Transverse colon (tissue), 4 donors: ENCODE measurements at regions not wholly inside any gene's neighbourhood (a gene's known extent, or its start where the extent isn't known, plus 50 kb on each side); places are given as distances from the start of the nearest gene placed in this dataset.

Experiments used
- DNase-seq: peaks from one replicate; pipeline ENCODE4 v3.0.0-alpha.2; 2019
- H3K27ac ChIP-seq, 4 donors: fragments of 200-600 bp; sonication (generic); 2 replicates each; pipeline ENCODE4 v1.5.1; 2016 to 2018; ENCODE audit warnings: inconsistent platforms in 4 of 4
- H3K27me3 ChIP-seq: fragments of 200-600 bp; sonication (generic); 2 replicates; pipeline ENCODE4 v1.5.1; 2017; ENCODE audit warnings: inconsistent platforms
- H3K36me3 ChIP-seq, 4 donors: fragments of 200-600 bp; sonication (generic); 2 replicates each; pipeline ENCODE4 v1.5.1; 2017 to 2019; ENCODE audit warnings: inconsistent platforms in 4 of 4
- H3K4me1 ChIP-seq, 4 donors: fragments of 200-600 bp; sonication (generic); 2 replicates each; pipeline ENCODE4 v1.5.1; 2017 to 2020; ENCODE audit warnings: inconsistent platforms in 4 of 4
- H3K4me3 ChIP-seq, 4 donors: fragments of 200-600 bp; sonication (generic); 1 replicate in 1 of 4; 2 replicates in 3 of 4; pipeline versions ENCODE4 v1.5.1 to v1.6.1; 2017 to 2019; ENCODE audit warnings: inconsistent platforms in 4 of 4
- H3K9me3 ChIP-seq, 2 donors: fragments of 200-600 bp; sonication (generic); 2 replicates each; pipeline ENCODE4 v1.5.1; 2017 to 2019; ENCODE audit warnings: inconsistent platforms in 2 of 2
- EP300 ChIP-seq: sonication (generic); formaldehyde crosslinking; IDR thresholded peaks from one replicate; pipeline ENCODE4 v1.6.1; 2017; ENCODE audit warnings: antibody characterized with exemption, low read depth
- POLR2A ChIP-seq: fragments of 450-650 bp; IDR thresholded peaks from one replicate; pipeline ENCODE4 v1.6.1; 2016; ENCODE audit warnings: antibody characterized with exemption, mild to moderate bottlenecking, moderate library complexity
- POLR2AphosphoS5 ChIP-seq, 3 donors: sonication (generic); formaldehyde crosslinking; IDR thresholded peaks; one replicate each; pipeline ENCODE4 v1.6.1; 2016; ENCODE audit warnings: antibody characterized with exemption in 3 of 3
- WGBS, 2 donors: methylation state at CpG; one replicate each; pipeline ENCODE4 v1.1.5; 2018; ENCODE audit warnings: low coverage in 1 of 2; 5-methylcytosine and 5-hydroxymethylcytosine counted together
- in situ Hi-C, 4 donors: fragments of 200-750 bp; cut with MboI; loops; one replicate each; pipeline versions ENCODE4 v1.15.0 to v1.15.1; 2017; ENCODE audit warnings: low sequenced_read_pairs in 3 of 4, low pct_ligation_motif_present in 1 of 4, low pct_unique_long_range_greater_than_20kb in 1 of 4
- intact Hi-C: fragments of 100-400 bp; cut with DNase I; formaldehyde crosslinking; loops from one replicate; pipeline ENCODE4 v1.15.1; 2023; ENCODE audit warnings: low total_unique reads
- TF ChIP-seq, protein P1 (sequence below), 5 experiments: fragments of 200-600 bp in 3 of 5; fragments of 450-650 bp in 2 of 5; sonication (generic) in 3 of 5; IDR thresholded peaks; 1 replicate in 2 of 5; 2 replicates in 3 of 5; pipeline ENCODE4 v1.5.1; 2016 to 2017; ENCODE audit warnings: antibody characterized with exemption in 5 of 5, inconsistent platforms in 3 of 5, mild to moderate bottlenecking in 2 of 5, moderate library complexity in 1 of 5

- Histone ChIP-seq H3K4me1 (no peaks in the 10 kb centered on the region), H3K9me3 (no peaks in the 10 kb centered on the region), H3K4me3 (no peak overlapping the region), H3K27me3 (no peaks in the 10 kb centered on the region), H3K27ac (no peak overlapping the region), H3K36me3 (no peaks in the 10 kb centered on the region)
- intact Hi-C loops, result no loop called here
- DNase-seq, result no peak
- no peak for TF ChIP-seq EP300
- no peak for TF ChIP-seq POLR2A
- TF ChIP-seq, protein P1, sequence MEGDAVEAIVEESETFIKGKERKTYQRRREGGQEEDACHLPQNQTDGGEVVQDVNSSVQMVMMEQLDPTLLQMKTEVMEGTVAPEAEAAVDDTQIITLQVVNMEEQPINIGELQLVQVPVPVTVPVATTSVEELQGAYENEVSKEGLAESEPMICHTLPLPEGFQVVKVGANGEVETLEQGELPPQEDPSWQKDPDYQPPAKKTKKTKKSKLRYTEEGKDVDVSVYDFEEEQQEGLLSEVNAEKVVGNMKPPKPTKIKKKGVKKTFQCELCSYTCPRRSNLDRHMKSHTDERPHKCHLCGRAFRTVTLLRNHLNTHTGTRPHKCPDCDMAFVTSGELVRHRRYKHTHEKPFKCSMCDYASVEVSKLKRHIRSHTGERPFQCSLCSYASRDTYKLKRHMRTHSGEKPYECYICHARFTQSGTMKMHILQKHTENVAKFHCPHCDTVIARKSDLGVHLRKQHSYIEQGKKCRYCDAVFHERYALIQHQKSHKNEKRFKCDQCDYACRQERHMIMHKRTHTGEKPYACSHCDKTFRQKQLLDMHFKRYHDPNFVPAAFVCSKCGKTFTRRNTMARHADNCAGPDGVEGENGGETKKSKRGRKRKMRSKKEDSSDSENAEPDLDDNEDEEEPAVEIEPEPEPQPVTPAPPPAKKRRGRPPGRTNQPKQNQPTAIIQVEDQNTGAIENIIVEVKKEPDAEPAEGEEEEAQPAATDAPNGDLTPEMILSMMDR (IDR thresholded peaks at IDR 0.05), result no peak
- TF ChIP-seq POLR2AphosphoS5 (IDR thresholded peaks at IDR 0.05), result no peak
- in situ Hi-C loops, result no loop called here
These were observed 118.6 kb upstream of the DOK5 start for GRCh38 chr20:54356801-54357200.

GRCh38 chr20:54361475-54361874 is 113.9 kb upstream of the DOK5 start:
- in situ Hi-C loops (no loop called here), intact Hi-C loops (no loop called here)
- Histone ChIP-seq H3K9me3 (no peaks in the 10 kb centered on the region), H3K4me3 (no peak overlapping the region), H3K27me3 (no peaks in the 10 kb centered on the region), H3K27ac (no peak overlapping the region), H3K36me3 (no peaks in the 10 kb centered on the region), H3K4me1 (no peaks in the 10 kb centered on the region)
- TF ChIP-seq, protein P1 (IDR thresholded peaks at IDR 0.05), result no peak
- TF ChIP-seq EP300 (no peak), POLR2AphosphoS5 (IDR thresholded peaks at IDR 0.05) (no peak), POLR2A (no peak)
- no peak for DNase-seq
- WGBS, 2 donors, result 54 to 74% methylated on average over 2 of the region's 2 CpGs

DNA sequence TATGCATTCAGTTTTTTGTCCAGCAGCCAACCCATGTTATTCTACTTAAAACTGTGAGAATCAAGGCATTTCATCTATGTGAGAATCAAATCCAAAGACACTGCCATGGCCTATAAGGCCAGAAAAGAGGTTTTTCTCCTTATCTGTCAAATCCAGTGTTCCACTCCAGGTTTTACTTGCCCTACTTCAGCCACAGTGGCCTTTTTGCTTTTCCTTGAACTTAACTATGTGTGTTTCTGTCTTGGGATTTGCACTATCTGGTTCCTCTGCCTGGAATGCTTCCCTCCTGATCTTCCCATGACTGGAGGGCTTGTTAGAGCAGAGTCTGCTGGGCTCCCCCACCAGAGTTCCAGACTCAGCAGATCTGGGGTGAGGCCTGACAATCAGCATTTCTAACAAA is 113.1 kb upstream of the DOK5 start:
- in situ Hi-C loops (no loop called here), intact Hi-C loops (no loop called here)
- no peak overlapping the region for H3K4me3 ChIP-seq
- H3K4me1 ChIP-seq, result no peaks in the 10 kb centered on the region
- H3K27me3 ChIP-seq, result no peaks in the 10 kb centered on the region
- TF ChIP-seq, protein P1 (IDR thresholded peaks at IDR 0.05), result no peak
- TF ChIP-seq POLR2AphosphoS5 (IDR thresholded peaks at IDR 0.05) (no peak), EP300 (no peak), POLR2A (no peak)
- no peak for DNase-seq
- H3K9me3 ChIP-seq, result no peaks in the 10 kb centered on the region
- H3K27ac ChIP-seq, result no peak overlapping the region
- H3K36me3 ChIP-seq, result no peaks in the 10 kb centered on the region

DNA sequence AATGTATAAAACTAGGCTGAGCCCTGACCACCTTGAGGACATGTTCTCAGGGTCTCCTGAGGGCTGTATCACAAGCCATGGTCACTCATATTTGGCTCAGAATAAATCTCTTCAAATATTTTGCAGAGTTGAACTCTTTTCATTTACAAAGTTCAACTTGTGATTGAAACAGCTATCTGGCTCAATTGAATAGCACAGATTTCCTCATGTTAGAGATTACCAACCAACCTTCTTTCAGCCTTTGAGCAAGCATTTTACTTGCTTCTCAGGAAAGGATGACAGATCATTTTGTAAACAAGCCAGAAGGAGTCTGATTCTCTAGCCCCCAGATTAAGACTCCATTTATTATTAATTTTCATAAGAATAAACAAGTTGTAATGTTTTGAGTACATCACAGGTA is 111.0 kb upstream of the DOK5 start:
- TF ChIP-seq, protein P1 (IDR thresholded peaks at IDR 0.05), result no peak
- TF ChIP-seq POLR2AphosphoS5 (IDR thresholded peaks at IDR 0.05) (no peak), EP300 (no peak), POLR2A (no peak)
- no peak overlapping the region for H3K27ac ChIP-seq
- H3K4me3 ChIP-seq, result no peak overlapping the region
- intact Hi-C loops, result no loop called here
- in situ Hi-C loops, result no loop called here
- no peaks in the 10 kb centered on the region for H3K36me3 ChIP-seq
- H3K27me3 ChIP-seq, result no peaks in the 10 kb centered on the region
- no peak for DNase-seq
- no peaks in the 10 kb centered on the region for H3K4me1 ChIP-seq
- no peaks in the 10 kb centered on the region for H3K9me3 ChIP-seq
